Thoracic aorta (tissue), 2 donors: ENCODE measurements at regions not wholly inside any gene's neighbourhood (a gene's known extent, or its start where the extent isn't known, plus 50 kb on each side); places are given as distances from the start of the nearest gene placed in this dataset.

Source experiments
- ATAC-seq: fragments of 150-250 bp; one replicate; pipeline ENCODE4 v1.8.0; 2017; ENCODE audit warnings: low read depth; ENCODE audit not compliant: insufficient number of reproducible peaks, low FRiP score
- DNase-seq: peaks from one replicate; pipeline ENCODE4 v3.0.0-alpha.2; 2020; ENCODE audit warnings: low spot score
- H3K27ac ChIP-seq, 2 donors: fragments of 200-600 bp; sonication (generic); 1 replicate in 1 of 2; 2 replicates in 1 of 2; pipeline ENCODE4 v1.5.1; 2016; ENCODE audit warnings: mild to moderate bottlenecking in 2 of 2, moderate library complexity in 2 of 2
- H3K27me3 ChIP-seq: fragments of 200-600 bp; sonication (generic); replicated peaks from 2 replicates; pipeline ENCODE4 v1.6.0; 2016; ENCODE audit warnings: mild to moderate bottlenecking; ENCODE audit not compliant: insufficient read depth
- H3K36me3 ChIP-seq: fragments of 200-600 bp; sonication (generic); one replicate; pipeline ENCODE4 v1.5.1; 2016
- H3K4me1 ChIP-seq, 2 donors: fragments of 200-600 bp; sonication (generic); 1 replicate in 1 of 2; 2 replicates in 1 of 2; pipeline versions ENCODE4 v1.5.1 to v1.6.0; 2016; ENCODE audit warnings: low read depth in 2 of 2, mild to moderate bottlenecking in 1 of 2; ENCODE audit not compliant: control insufficient read depth in 1 of 2
- H3K4me3 ChIP-seq: fragments of 200-600 bp; sonication (generic); 2 replicates; pipeline ENCODE4 v1.5.1; 2016; ENCODE audit warnings: mild to moderate bottlenecking
- H3K9me3 ChIP-seq: fragments of 200-600 bp; sonication (generic); 2 replicates; pipeline ENCODE4 v1.5.1; 2016
- TF ChIP-seq, protein P1 (sequence below): fragments of 200-600 bp; sonication (generic); IDR thresholded peaks from one replicate; pipeline ENCODE4 v1.5.1; 2019; ENCODE audit warnings: antibody characterized with exemption

DNA sequence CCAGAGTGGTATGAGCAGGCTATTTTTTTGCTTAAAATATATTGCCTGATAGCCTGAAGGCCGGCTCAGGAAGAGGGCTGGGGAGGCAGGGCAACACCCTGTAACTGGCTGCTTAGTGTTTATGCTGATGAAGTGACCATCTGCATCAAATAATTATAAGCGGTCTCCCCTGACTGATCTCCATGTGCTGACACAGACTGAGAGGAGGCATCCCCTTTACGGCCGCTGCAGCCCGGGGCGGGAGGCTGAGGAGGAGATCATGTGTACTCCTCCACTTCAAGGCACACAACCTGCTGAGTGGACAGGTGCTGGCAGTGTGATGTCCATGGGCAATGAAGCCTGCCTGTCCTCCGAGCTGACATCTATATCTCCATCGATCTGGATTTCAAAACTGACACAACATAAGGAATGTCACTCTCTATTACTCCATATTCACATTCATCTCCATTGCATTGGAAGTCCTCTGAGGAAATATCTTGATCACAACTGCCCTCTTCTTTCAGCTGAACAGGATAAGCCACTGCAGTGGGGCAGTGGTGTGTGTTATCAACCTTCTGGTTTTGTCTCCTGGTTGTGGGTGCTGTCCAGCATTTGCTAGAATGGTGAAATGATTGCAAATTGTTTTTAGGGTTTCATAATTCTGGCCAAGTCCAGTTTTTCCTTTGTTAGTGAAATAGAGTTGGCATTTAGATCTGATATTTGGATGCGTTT is 143.5 kb downstream of the AQP4 start:
- no peak overlapping the region for H3K4me3 ChIP-seq
- H3K27me3 ChIP-seq: no peaks in the 10 kb centered on the region
- H3K27ac ChIP-seq: no peak overlapping the region
- no peaks in the 10 kb centered on the region for H3K36me3 ChIP-seq
- H3K9me3 ChIP-seq: no peaks in the 10 kb centered on the region
- TF ChIP-seq, protein P1, sequence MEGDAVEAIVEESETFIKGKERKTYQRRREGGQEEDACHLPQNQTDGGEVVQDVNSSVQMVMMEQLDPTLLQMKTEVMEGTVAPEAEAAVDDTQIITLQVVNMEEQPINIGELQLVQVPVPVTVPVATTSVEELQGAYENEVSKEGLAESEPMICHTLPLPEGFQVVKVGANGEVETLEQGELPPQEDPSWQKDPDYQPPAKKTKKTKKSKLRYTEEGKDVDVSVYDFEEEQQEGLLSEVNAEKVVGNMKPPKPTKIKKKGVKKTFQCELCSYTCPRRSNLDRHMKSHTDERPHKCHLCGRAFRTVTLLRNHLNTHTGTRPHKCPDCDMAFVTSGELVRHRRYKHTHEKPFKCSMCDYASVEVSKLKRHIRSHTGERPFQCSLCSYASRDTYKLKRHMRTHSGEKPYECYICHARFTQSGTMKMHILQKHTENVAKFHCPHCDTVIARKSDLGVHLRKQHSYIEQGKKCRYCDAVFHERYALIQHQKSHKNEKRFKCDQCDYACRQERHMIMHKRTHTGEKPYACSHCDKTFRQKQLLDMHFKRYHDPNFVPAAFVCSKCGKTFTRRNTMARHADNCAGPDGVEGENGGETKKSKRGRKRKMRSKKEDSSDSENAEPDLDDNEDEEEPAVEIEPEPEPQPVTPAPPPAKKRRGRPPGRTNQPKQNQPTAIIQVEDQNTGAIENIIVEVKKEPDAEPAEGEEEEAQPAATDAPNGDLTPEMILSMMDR: no peak
- H3K4me1 ChIP-seq: no peaks in the 10 kb centered on the region
- DNase-seq: no peak
- no peak for ATAC-seq

DNA sequence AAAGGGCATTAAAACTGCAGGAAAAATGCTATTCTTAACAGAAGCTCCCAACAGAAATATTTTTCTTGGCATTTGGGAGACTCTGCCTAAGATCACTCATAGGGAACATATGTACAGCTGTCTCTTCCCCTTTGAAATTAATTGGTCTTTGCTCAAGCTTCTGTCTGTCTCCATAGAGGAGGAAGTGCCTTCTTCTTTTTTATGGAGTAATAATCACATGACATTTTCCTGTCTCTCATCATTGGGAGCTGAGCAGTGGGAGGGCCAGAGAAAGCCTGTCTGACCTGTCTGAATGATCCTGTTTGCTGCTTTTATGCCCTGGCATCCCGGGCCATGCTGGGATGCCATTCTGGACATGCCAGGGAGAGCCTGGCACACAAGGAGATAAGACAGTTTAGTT is 145.6 kb downstream of the AQP4 start:
- Histone ChIP-seq H3K4me3 (no peak overlapping the region), H3K9me3 (no peaks in the 10 kb centered on the region), H3K36me3 (no peaks in the 10 kb centered on the region), H3K4me1 (no peaks in the 10 kb centered on the region), H3K27me3 (no peaks in the 10 kb centered on the region), H3K27ac (no peak overlapping the region)
- TF ChIP-seq, protein P1: no peak
- no peak for DNase-seq
- ATAC-seq: no peak

DNA sequence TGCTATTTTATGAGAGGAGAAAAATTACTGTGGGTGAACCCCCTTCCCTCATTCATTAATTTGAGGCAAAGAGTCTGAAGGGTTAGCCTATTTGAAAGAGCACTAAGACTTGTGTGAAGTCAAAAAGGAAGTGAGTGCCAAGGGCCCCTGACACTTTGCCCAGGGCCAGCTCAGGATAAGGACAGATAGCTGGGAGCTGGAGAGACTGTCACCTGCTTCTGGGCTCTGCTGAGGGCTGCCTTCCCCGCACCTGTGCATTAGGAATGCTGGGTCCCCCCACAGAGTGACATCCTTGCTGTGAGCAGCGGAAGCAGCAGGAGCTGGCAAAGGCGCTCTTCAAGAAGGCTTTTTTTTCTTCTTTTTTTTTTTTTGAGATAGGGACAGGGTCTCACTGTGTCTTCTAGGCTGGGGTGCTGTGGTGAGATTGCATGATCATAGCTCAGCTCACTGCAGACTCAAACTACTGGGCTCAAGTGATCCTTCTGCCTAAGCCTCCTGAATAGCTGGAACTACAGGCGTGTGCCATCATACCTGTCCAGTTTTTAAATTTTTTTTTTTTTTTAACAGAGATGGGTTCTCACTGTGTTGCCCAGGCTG is 148.3 kb downstream of the AQP4 start:
- Histone ChIP-seq H3K9me3 (no peaks in the 10 kb centered on the region), H3K4me3 (no peak overlapping the region), H3K27me3 (no peaks in the 10 kb centered on the region), H3K36me3 (no peaks in the 10 kb centered on the region), H3K4me1 (no peaks in the 10 kb centered on the region), H3K27ac (no peak overlapping the region)
- TF ChIP-seq, protein P1: no peak
- ATAC-seq: no peak
- no peak for DNase-seq

DNA sequence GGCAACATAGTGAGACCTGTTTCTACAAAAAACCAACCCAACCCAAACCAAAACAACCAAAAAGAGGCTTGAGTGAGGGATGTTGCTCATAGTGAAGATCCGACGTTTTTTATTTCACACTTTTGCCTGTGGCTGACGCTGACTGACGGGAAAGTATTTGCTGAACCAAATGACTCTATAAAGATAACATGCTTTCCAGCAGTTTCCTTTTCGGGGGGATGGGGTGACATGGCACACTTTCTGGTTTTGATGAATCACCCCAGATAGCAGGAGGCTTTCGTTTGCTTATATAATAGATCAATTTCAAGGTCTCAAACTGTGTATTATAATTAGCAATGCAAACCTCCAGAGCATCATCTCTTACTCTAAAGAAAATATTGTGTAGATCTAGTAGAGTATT is 150.8 kb downstream of the AQP4 start:
- no peak for ATAC-seq
- no peaks in the 10 kb centered on the region for H3K27me3 ChIP-seq
- DNase-seq: no peak
- no peak overlapping the region for H3K27ac ChIP-seq
- no peak overlapping the region for H3K4me3 ChIP-seq
- no peaks in the 10 kb centered on the region for H3K36me3 ChIP-seq
- TF ChIP-seq, protein P1: no peak
- H3K9me3 ChIP-seq: no peaks in the 10 kb centered on the region
- H3K4me1 ChIP-seq: no peaks in the 10 kb centered on the region

DNA sequence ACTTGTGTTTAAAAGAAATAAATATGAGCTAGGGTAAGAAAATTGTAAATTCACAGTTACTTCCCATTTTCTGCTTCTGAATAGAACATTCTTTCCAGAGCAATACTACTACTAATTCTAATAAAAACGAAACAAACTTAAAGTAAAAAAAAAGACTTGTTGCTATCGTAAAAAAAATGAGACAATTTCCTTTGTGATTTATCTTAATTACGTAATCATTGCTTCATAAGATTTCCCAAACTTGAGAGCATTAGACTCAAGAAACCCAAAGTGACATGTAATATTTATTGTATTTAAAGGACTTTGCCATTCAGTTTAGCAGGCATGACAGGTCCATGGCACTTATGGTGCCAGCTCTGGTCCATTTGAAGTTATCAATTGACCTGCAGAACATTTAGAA is 153.8 kb downstream of the AQP4 start:
- H3K4me3 ChIP-seq: no peak overlapping the region
- no peaks in the 10 kb centered on the region for H3K27me3 ChIP-seq
- no peaks in the 10 kb centered on the region for H3K4me1 ChIP-seq
- no peaks in the 10 kb centered on the region for H3K36me3 ChIP-seq
- H3K9me3 ChIP-seq: no peaks in the 10 kb centered on the region
- no peak for DNase-seq
- no peak overlapping the region for H3K27ac ChIP-seq
- ATAC-seq: no peak
- TF ChIP-seq, protein P1: no peak
